ENCODE measurements at regions not wholly inside any gene's neighbourhood (a gene's known extent, or its start where the extent isn't known, plus 50 kb on each side); places are given as distances from the start of the nearest gene placed in this dataset.

DNA sequence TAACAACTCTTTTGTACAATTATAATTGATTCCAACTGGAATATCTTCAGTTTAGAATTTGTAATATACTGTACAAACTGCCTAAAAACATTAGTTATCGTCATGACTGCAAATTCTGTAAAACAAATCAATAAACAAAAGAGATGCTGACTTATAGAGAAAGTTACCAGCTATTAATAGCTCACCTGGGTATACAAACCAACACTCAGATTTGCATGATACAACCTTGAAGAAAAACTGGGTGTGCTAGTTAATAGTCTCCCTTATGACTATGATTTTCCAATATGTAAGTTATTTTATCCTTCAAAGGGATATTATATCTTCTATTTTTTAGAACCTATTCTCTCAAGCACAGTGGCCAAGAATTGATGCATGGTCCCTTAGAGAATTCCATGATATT lies 698.5 kb downstream of the FRK start:
- Histone ChIP-seq H3K9me2 (replicated peaks; ENCODE audit: control insufficient read depth, low read length) (no peaks in the 10 kb centered on the region), H3K4me3 (ENCODE audit: low read length) (no peak overlapping the region), H3K27me3 (ENCODE audit: control insufficient read depth, low read length) (no peaks in the 10 kb centered on the region), H3K36me3 (ENCODE audit: control insufficient read depth, low read length) (no peaks in the 10 kb centered on the region), H3F3A (ENCODE audit: control insufficient read depth, insufficient read depth) (no peaks in the 10 kb centered on the region), H3K79me2 (ENCODE audit: control insufficient read depth, low read length) (no peaks in the 10 kb centered on the region), H3K4me2 (ENCODE audit: low read length) (no peak overlapping the region), H3K27ac (ENCODE audit: low read depth, low read length) (no peak overlapping the region), H4K20me1 (ENCODE audit: control insufficient read depth, insufficient read depth, low read depth, low read length) (no peaks in the 10 kb centered on the region), H3K4me1 (ENCODE audit: control insufficient read depth, low read length) (no peaks in the 10 kb centered on the region), H3K9me3 (ENCODE audit: control insufficient read depth, insufficient read depth, low read length) (no peaks in the 10 kb centered on the region)
- TF ChIP-seq, protein P1, sequence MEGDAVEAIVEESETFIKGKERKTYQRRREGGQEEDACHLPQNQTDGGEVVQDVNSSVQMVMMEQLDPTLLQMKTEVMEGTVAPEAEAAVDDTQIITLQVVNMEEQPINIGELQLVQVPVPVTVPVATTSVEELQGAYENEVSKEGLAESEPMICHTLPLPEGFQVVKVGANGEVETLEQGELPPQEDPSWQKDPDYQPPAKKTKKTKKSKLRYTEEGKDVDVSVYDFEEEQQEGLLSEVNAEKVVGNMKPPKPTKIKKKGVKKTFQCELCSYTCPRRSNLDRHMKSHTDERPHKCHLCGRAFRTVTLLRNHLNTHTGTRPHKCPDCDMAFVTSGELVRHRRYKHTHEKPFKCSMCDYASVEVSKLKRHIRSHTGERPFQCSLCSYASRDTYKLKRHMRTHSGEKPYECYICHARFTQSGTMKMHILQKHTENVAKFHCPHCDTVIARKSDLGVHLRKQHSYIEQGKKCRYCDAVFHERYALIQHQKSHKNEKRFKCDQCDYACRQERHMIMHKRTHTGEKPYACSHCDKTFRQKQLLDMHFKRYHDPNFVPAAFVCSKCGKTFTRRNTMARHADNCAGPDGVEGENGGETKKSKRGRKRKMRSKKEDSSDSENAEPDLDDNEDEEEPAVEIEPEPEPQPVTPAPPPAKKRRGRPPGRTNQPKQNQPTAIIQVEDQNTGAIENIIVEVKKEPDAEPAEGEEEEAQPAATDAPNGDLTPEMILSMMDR (IDR thresholded peaks at IDR 0.05; ENCODE audit: low read depth, low read length, poor library complexity, severe bottlenecking), result no peak

DNA sequence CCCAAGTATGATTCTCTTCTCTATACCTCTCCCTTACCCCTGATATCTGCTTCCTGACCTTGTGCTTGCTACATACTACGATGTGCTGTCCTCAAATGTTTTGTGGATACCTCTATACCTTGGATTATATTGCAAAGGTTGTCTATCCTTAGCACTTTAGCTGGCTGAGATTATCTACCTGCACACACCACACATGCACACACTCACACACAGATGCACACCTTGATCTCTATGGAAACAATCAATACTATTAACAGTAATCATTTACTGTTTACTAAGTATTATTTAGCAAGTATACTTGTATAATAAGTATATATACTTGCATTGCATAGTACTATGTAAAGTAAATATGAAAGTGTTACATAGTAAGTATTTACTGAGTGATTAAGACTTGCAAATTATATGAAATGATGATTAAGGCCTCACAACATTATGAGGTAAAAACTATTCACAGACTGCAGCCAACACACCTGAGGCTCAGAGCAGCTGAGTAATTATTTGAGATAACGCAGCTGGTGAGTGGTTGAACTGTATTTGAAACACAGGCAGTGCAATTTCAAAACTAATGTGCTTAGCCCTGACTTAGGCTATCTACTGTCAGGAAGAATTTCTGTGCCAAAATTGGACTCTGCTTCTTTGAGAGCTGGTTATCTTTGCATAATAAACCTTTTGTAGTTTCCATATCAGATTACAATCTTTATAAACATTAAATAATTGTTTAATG lies 699.9 kb downstream of the FRK start:
- H3K79me2 ChIP-seq (ENCODE audit: control insufficient read depth, low read length), result no peaks in the 10 kb centered on the region
- H3F3A ChIP-seq (ENCODE audit: control insufficient read depth, insufficient read depth), result no peaks in the 10 kb centered on the region
- H3K36me3 ChIP-seq (ENCODE audit: control insufficient read depth, low read length), result no peaks in the 10 kb centered on the region
- H3K9me2 ChIP-seq (replicated peaks; ENCODE audit: control insufficient read depth, low read length), result no peaks in the 10 kb centered on the region
- H3K9me3 ChIP-seq (ENCODE audit: control insufficient read depth, insufficient read depth, low read length), result no peaks in the 10 kb centered on the region
- H3K4me2 ChIP-seq (ENCODE audit: low read length), result no peak overlapping the region
- H3K27me3 ChIP-seq (ENCODE audit: control insufficient read depth, low read length), result no peaks in the 10 kb centered on the region
- H3K27ac ChIP-seq (ENCODE audit: low read depth, low read length), result no peak overlapping the region
- H4K20me1 ChIP-seq (ENCODE audit: control insufficient read depth, insufficient read depth, low read depth, low read length), result no peaks in the 10 kb centered on the region
- no peaks in the 10 kb centered on the region for H3K4me1 ChIP-seq (ENCODE audit: control insufficient read depth, low read length)
- no peak overlapping the region for H3K4me3 ChIP-seq (ENCODE audit: low read length)
- TF ChIP-seq EZH2phosphoT487 (IDR thresholded peaks at IDR 0.05; ENCODE audit: borderline replicate concordance, low read length), result no peak
- TF ChIP-seq, protein P1 (IDR thresholded peaks at IDR 0.05; ENCODE audit: low read depth, low read length, poor library complexity, severe bottlenecking), result no peak

DNA sequence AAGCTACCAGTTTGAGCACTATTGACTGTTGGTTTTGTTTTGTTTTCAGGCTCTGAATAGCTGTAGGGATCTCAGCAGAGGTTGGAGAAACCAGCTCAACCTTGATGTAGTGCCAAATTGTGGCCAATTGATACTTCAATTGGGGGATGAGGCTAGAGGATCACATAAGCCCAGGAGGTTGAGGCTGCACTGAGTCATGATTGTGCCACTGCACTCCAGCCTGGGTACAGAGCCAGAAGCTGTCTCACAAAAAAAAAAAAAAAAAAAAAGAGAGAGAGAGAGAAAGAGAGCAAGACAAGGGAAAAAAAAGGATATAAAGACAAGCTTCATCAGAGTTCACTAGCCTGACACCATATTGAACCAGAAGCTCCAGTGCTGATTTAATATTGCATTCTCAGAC lies 702.1 kb downstream of the FRK start:
- no peaks in the 10 kb centered on the region for H3K9me2 ChIP-seq (replicated peaks; ENCODE audit: control insufficient read depth, low read length)
- H3K4me2 ChIP-seq (ENCODE audit: low read length), result no peak overlapping the region
- no peaks in the 10 kb centered on the region for H3F3A ChIP-seq (ENCODE audit: control insufficient read depth, insufficient read depth)
- no peaks in the 10 kb centered on the region for H4K20me1 ChIP-seq (ENCODE audit: control insufficient read depth, insufficient read depth, low read depth, low read length)
- TF ChIP-seq, protein P1 (IDR thresholded peaks at IDR 0.05; ENCODE audit: low read depth, low read length, poor library complexity, severe bottlenecking), result no peak
- TF ChIP-seq EZH2phosphoT487 (IDR thresholded peaks at IDR 0.05; ENCODE audit: borderline replicate concordance, low read length), result no peak
- no peaks in the 10 kb centered on the region for H3K4me1 ChIP-seq (ENCODE audit: control insufficient read depth, low read length)
- no peak overlapping the region for H3K4me3 ChIP-seq (ENCODE audit: low read length)
- no peaks in the 10 kb centered on the region for H3K27me3 ChIP-seq (ENCODE audit: control insufficient read depth, low read length)
- H3K36me3 ChIP-seq (ENCODE audit: control insufficient read depth, low read length), result no peaks in the 10 kb centered on the region
- no peaks in the 10 kb centered on the region for H3K9me3 ChIP-seq (ENCODE audit: control insufficient read depth, insufficient read depth, low read length)
- no peaks in the 10 kb centered on the region for H3K79me2 ChIP-seq (ENCODE audit: control insufficient read depth, low read length)
- no peak overlapping the region for H3K27ac ChIP-seq (ENCODE audit: low read depth, low read length)
